Omental fat pad (tissue), 3 donors: ENCODE measurements at regions not wholly inside any gene's neighbourhood (a gene's known extent, or its start where the extent isn't known, plus 50 kb on each side); places are given as distances from the start of the nearest gene placed in this dataset.

Experiments
- ATAC-seq: fragments of 150-250 bp; one replicate; pipeline ENCODE4 v1.9.1; 2016; ENCODE audit warnings: mild to moderate bottlenecking, moderate library complexity; ENCODE audit not compliant: low FRiP score
- DNase-seq: peaks from one replicate; pipeline ENCODE4 v3.0.0-alpha.2; 2019; ENCODE audit warnings: low spot score
- CTCF ChIP-seq, 3 donors: fragments of 450-650 bp; IDR thresholded peaks; one replicate each; pipeline ENCODE4 v1.5.1; 2016 to 2017; ENCODE audit warnings: antibody characterized with exemption in 3 of 3, mild to moderate bottlenecking in 3 of 3, moderate library complexity in 2 of 3

DNA sequence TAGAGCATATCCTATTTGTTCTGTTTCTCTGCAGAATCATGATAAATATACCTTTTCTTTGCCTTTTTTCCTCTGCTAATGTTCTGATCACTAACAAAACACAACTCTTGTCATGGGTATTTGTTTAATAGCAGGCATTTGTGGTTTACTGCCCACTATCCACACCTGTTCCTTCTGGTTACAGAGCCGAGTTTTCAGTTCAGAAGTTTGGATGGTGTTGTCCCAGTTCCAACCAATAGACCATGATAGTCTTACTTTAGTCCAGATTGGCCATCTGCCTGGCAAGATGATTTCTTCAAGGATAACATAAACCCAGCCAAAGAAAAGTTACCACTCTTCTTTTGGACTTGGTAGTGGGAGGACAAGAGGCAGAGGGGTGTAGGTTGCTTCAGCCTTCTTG, 211.2 kb downstream of the TFAP2A start:
- TF ChIP-seq CTCF (IDR thresholded peaks at IDR 0.05), result no peak
- ATAC-seq (no peak), DNase-seq (no peak)

- no peak for DNase-seq
- no peak for ATAC-seq
- TF ChIP-seq CTCF (IDR thresholded peaks at IDR 0.05), result no peak
These were observed 212.3 kb downstream of the TFAP2A start for GRCh38 chr6:10202581-10202980.

- ATAC-seq (no peak), DNase-seq (no peak)
- no peak for TF ChIP-seq CTCF (IDR thresholded peaks at IDR 0.05)
These were observed 213.0 kb downstream of the TFAP2A start for GRCh38 chr6:10201606-10202510.

DNA sequence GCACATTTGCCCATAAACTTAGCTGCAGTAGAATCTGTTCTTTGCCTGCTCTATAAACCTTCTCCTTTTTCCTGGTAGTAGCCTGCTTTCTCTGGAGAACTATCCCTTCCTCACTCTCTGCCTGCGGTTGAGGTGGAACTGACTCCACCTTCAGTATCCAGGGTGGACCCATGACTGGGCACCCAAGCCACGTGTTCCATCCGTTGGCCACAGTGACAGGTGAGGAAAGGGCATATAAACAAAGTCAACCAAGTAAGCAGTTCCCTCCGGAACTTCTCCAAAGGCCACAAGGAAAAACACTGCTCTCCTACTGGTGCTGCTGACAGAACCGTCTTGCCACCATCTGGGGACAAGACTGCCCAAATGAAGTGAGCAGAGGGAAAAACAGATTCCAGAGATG, 218.8 kb downstream of the TFAP2A start:
- TF ChIP-seq CTCF (IDR thresholded peaks at IDR 0.05), result no peak
- ATAC-seq (no peak), DNase-seq (no peak)

DNA sequence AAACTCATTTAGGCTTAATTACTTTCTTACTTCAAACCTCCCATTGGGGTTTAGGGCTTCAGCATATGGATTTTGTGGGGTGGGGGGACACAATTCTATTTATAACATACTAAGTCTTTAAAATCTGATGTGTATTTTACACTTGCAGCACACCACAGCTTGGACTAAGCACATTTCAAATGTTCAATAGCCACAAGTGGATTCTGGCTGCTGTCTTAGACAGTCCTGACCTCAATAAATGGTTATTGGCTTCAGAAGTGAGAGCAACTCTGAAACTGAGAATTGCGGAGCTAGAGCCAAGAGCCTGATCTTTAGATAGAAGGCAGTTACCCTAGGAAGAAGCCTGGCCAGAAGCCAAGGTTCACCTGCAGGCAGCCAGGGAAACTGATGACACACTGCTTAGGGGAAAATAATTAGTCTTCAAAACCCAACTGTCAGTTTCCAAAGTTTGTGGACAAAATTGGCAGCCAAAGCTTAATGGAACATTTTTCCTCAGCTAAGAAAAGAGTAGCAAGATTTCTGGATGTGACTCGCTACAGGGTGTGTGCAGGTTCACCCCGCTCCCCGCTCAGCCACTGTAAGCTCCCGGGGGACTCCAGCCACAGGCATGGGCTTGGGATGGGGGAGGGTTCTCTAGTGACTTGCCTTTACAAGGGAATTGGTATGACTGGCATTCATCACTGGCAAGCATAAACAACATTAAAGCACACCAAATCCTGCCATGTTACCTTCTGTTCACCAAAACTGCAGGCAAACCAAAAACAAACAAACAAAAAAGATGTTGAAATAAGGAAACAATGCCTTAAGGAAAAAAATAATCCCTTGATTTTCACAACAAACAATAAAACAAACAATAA, 219.8 kb downstream of the TFAP2A start:
- DNase-seq (no peak), ATAC-seq (no peak)
- no peak for TF ChIP-seq CTCF (IDR thresholded peaks at IDR 0.05)

DNA sequence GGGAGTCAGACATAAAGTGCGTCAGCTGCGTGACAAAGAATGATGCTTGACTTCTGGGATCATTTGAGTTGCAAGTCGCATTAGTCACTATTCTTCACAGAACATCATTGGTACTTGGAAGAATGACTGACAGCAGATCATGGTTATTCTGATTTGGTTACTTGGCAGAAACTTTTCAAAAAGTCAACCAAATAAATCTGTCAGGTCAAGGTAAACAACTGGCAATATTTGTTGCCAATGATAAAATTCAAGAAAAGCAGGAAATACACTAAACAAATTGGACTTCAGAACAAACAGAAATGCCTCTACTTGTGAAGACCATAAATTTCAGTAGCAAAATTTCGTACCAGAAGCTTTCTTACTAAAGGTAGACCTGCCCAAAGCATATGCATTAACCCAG, 221.6 kb downstream of the TFAP2A start:
- no peak for DNase-seq
- ATAC-seq, result no peak
- no peak for TF ChIP-seq CTCF (IDR thresholded peaks at IDR 0.05)
